Liver (tissue), 3 donors: ENCODE measurements at regions not wholly inside any gene's neighbourhood (a gene's known extent, or its start where the extent isn't known, plus 50 kb on each side); places are given as distances from the start of the nearest gene placed in this dataset.

Experiments used
- CTCF ChIP-seq: fragments of 150-350 bp; IDR thresholded peaks from 2 replicates; pipeline ENCODE4 v1.5.1; 2017; ENCODE audit warnings: improper control_type of control experiment, low read depth, low read length; ENCODE audit not compliant: missing input control
- JUND ChIP-seq, 2 donors: IDR thresholded peaks; 2 replicates each; pipeline ENCODE4 v1.6.1; 2016; ENCODE audit warnings: antibody characterized with exemption in 2 of 2
- TAF1 ChIP-seq: conservative IDR thresholded peaks from 2 replicates; pipeline ENCODE4 v1.6.1; 2016; ENCODE audit warnings: antibody characterized with exemption, mild to moderate bottlenecking
- TF ChIP-seq, protein P1 (sequence below): IDR thresholded peaks from 2 replicates; pipeline ENCODE4 v1.6.1; 2016; ENCODE audit warnings: antibody characterized with exemption, mild to moderate bottlenecking
- donor health status: healthy.
- donor health status: healthy.

GRCh38 chr13:40197049-40197448, 469.4 kb downstream of the FOXO1 start:
- no peak for TF ChIP-seq CTCF
- no peak for TF ChIP-seq TAF1
- TF ChIP-seq, protein P1, sequence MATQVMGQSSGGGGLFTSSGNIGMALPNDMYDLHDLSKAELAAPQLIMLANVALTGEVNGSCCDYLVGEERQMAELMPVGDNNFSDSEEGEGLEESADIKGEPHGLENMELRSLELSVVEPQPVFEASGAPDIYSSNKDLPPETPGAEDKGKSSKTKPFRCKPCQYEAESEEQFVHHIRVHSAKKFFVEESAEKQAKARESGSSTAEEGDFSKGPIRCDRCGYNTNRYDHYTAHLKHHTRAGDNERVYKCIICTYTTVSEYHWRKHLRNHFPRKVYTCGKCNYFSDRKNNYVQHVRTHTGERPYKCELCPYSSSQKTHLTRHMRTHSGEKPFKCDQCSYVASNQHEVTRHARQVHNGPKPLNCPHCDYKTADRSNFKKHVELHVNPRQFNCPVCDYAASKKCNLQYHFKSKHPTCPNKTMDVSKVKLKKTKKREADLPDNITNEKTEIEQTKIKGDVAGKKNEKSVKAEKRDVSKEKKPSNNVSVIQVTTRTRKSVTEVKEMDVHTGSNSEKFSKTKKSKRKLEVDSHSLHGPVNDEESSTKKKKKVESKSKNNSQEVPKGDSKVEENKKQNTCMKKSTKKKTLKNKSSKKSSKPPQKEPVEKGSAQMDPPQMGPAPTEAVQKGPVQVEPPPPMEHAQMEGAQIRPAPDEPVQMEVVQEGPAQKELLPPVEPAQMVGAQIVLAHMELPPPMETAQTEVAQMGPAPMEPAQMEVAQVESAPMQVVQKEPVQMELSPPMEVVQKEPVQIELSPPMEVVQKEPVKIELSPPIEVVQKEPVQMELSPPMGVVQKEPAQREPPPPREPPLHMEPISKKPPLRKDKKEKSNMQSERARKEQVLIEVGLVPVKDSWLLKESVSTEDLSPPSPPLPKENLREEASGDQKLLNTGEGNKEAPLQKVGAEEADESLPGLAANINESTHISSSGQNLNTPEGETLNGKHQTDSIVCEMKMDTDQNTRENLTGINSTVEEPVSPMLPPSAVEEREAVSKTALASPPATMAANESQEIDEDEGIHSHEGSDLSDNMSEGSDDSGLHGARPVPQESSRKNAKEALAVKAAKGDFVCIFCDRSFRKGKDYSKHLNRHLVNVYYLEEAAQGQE, result no peak
- TF ChIP-seq JUND (IDR thresholded peaks at IDR 0.05), result no peak
